ENCODE measurements at regions not wholly inside any gene's neighbourhood (a gene's known extent, or its start where the extent isn't known, plus 50 kb on each side); places are given as distances from the start of the nearest gene placed in this dataset.

- Histone ChIP-seq H3K9me3 (ENCODE audit: control insufficient read depth in 4 of 4, low read length in 3 of 4) (no peaks in the 10 kb centered on the region), H3K9ac (ENCODE audit: low read depth in 1 of 2, low read length in 2 of 2) (no peak overlapping the region), H3K27me3 (ENCODE audit: control insufficient read depth in 4 of 4, insufficient read depth in 4 of 4, low read length in 3 of 4) (no peaks in the 10 kb centered on the region), H3K4me1 (ENCODE audit: control insufficient read depth in 4 of 4, insufficient read depth in 4 of 4, low read length in 3 of 4) (no peaks in the 10 kb centered on the region), H3K36me3 (ENCODE audit: control insufficient read depth in 4 of 4, insufficient read depth in 3 of 4, low read depth in 1 of 4, low read length in 3 of 4) (no peaks in the 10 kb centered on the region), H3K4me3 (ENCODE audit: low read depth in 1 of 3, low read length in 3 of 3) (no peak overlapping the region), H3K27ac (ENCODE audit: low read depth in 1 of 2, low read length in 2 of 2) (no peak overlapping the region)
- 92% methylated on average over 3 of the region's 3 CpGs for WGBS
- TF ChIP-seq YY1 (IDR thresholded peaks at IDR 0.05) (no peak), RAD21 (IDR thresholded peaks at IDR 0.05) (no peak), CTCF (IDR thresholded peaks at IDR 0.05; ENCODE audit: low read depth, low read length, missing input control) (no peak), ATF3 (IDR thresholded peaks at IDR 0.05) (no peak), HNF4G (IDR thresholded peaks at IDR 0.05) (no peak), NR2F2 (IDR thresholded peaks at IDR 0.05) (no peak), MAX (IDR thresholded peaks at IDR 0.05) (no peak), GABPA (IDR thresholded peaks at IDR 0.05 in 1 of 2, conservative IDR thresholded peaks at IDR 0.05 in 1 of 2) (no peak), EGR1 (IDR thresholded peaks at IDR 0.05; ENCODE audit: low read depth in 2 of 2) (no peak), HNF4A (conservative IDR thresholded peaks at IDR 0.05) (no peak), REST (IDR thresholded peaks at IDR 0.05) (no peak), FOXA1 (IDR thresholded peaks at IDR 0.05) (no peak), ZBTB33 (IDR thresholded peaks at IDR 0.05) (no peak), JUND (IDR thresholded peaks at IDR 0.05) (no peak), TAF1 (conservative IDR thresholded peaks at IDR 0.05) (no peak), FOXA2 (IDR thresholded peaks at IDR 0.05) (no peak)
- DNase-seq (ENCODE audit: low spot score): no peak
Measured at GRCh38 chr4:22959483-22959882, 266.7 kb downstream of the GBA3 start.

- no peak overlapping the region for H3K9ac ChIP-seq (ENCODE audit: low read depth in 1 of 2, low read length in 2 of 2)
- TF ChIP-seq REST (IDR thresholded peaks at IDR 0.05) (no peak), EGR1 (IDR thresholded peaks at IDR 0.05; ENCODE audit: low read depth in 2 of 2) (no peak), MAX (IDR thresholded peaks at IDR 0.05) (no peak), JUND (IDR thresholded peaks at IDR 0.05) (no peak), FOXA1 (IDR thresholded peaks at IDR 0.05) (no peak), ZBTB33 (IDR thresholded peaks at IDR 0.05) (no peak), RXRA (IDR thresholded peaks at IDR 0.05) (no peak)
- H3K36me3 ChIP-seq (ENCODE audit: control insufficient read depth in 4 of 4, insufficient read depth in 3 of 4, low read depth in 1 of 4, low read length in 3 of 4): no peaks in the 10 kb centered on the region
- H3K27me3 ChIP-seq (ENCODE audit: control insufficient read depth in 4 of 4, insufficient read depth in 4 of 4, low read length in 3 of 4): no peaks in the 10 kb centered on the region
- 77% methylated on average over 1 of the region's 1 CpG for WGBS
- H3K4me1 ChIP-seq (ENCODE audit: control insufficient read depth in 4 of 4, insufficient read depth in 4 of 4, low read length in 3 of 4): no peaks in the 10 kb centered on the region
- no peak overlapping the region for H3K27ac ChIP-seq (ENCODE audit: low read depth in 1 of 2, low read length in 2 of 2)
- DNase-seq (ENCODE audit: low spot score): no peak
- no peak overlapping the region for H3K4me3 ChIP-seq (ENCODE audit: low read depth in 1 of 3, low read length in 3 of 3)
- H3K9me3 ChIP-seq (ENCODE audit: control insufficient read depth in 4 of 4, low read length in 3 of 4): no peaks in the 10 kb centered on the region
Measured at GRCh38 chr4:22957774-22958309, 265.1 kb downstream of the GBA3 start.
